Keratinocyte (primary cell): ENCODE measurements at regions not wholly inside any gene's neighbourhood (a gene's known extent, or its start where the extent isn't known, plus 50 kb on each side); places are given as distances from the start of the nearest gene placed in this dataset.

Source experiments
- EZH2 ChIP-seq: IDR thresholded peaks from one replicate; pipeline ENCODE4 v1.6.1; 2012; ENCODE audit warnings: inconsistent platforms, mild to moderate bottlenecking, low read length, moderate library complexity
- TF ChIP-seq, protein P1 (sequence below), 3 experiments: IDR thresholded peaks in 1 of 3; conservative IDR thresholded peaks in 1 of 3; optimal IDR thresholded peaks in 1 of 3; 2 replicates in 2 of 3; 3 replicates in 1 of 3; pipeline versions ENCODE3 to v1.5.1; 2011; ENCODE audit warnings: low read length in 3 of 3, mild to moderate bottlenecking in 3 of 3, moderate library complexity in 2 of 3, control low read depth in 1 of 3, inconsistent platforms in 1 of 3; ENCODE audit not compliant: insufficient read depth in 2 of 3; ENCODE audit errors: extremely low read depth in 1 of 3

DNA sequence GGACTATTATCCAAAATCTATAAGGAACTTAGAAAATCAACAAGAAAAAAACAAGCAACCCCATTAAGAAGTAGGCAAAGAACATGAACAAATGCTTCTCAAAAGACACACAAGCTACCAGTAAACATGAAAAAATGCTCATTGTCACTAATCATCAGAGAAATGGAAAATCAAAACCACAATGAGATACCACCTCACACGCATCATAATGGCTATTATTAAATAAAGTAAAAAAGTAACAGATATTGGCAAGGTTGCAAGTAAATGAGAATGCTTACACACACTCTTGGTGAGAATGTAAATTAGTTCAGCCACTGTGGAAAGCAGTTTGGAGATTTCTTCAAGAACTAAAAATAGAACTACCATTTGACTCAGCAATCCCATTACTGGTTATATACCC, 167.0 kb upstream of the DMRTA1 start:
- TF ChIP-seq, protein P1, sequence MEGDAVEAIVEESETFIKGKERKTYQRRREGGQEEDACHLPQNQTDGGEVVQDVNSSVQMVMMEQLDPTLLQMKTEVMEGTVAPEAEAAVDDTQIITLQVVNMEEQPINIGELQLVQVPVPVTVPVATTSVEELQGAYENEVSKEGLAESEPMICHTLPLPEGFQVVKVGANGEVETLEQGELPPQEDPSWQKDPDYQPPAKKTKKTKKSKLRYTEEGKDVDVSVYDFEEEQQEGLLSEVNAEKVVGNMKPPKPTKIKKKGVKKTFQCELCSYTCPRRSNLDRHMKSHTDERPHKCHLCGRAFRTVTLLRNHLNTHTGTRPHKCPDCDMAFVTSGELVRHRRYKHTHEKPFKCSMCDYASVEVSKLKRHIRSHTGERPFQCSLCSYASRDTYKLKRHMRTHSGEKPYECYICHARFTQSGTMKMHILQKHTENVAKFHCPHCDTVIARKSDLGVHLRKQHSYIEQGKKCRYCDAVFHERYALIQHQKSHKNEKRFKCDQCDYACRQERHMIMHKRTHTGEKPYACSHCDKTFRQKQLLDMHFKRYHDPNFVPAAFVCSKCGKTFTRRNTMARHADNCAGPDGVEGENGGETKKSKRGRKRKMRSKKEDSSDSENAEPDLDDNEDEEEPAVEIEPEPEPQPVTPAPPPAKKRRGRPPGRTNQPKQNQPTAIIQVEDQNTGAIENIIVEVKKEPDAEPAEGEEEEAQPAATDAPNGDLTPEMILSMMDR (optimal IDR thresholded peaks at IDR 0.05 in 1 of 3, IDR thresholded peaks at IDR 0.05 in 1 of 3, conservative IDR thresholded peaks at IDR 0.05 in 1 of 3; ENCODE audit: extremely low read depth in 1 of 3, insufficient read depth in 2 of 3, low read length in 3 of 3) = no peak
- TF ChIP-seq EZH2 = no peak
